Prostate gland (tissue), 2 donors: ENCODE measurements at regions not wholly inside any gene's neighbourhood (a gene's known extent, or its start where the extent isn't known, plus 50 kb on each side); places are given as distances from the start of the nearest gene placed in this dataset.

Experiments used
- CTCF ChIP-seq, 4 experiments: fragments of 200-600 bp in 2 of 4; fragments of 450-650 bp in 2 of 4; sonication (generic) in 2 of 4; IDR thresholded peaks; 1 replicate in 3 of 4; 2 replicates in 1 of 4; pipeline ENCODE4 v1.5.1; 2016 to 2019; ENCODE audit warnings: antibody characterized with exemption in 4 of 4, mild to moderate bottlenecking in 2 of 4, moderate library complexity in 2 of 4
- POLR2AphosphoS5 ChIP-seq: sonication (generic); formaldehyde crosslinking; IDR thresholded peaks from one replicate; pipeline ENCODE4 v1.6.1; 2017; ENCODE audit warnings: antibody characterized with exemption

GRCh38 chr15:89396723-89397652, 62.4 kb upstream of the POLG start:
- TF ChIP-seq CTCF (IDR thresholded peaks at IDR 0.05) (no peak), POLR2AphosphoS5 (no peak)
